K562 (cell line): ENCODE measurements at regions not wholly inside any gene's neighbourhood (a gene's known extent, or its start where the extent isn't known, plus 50 kb on each side); places are given as distances from the start of the nearest gene placed in this dataset.

ENCODE experiments used
- ATAC-seq: fragments of 200-7000 bp; cut with Tn5 transposase; 3 replicates; pipeline ENCODE4 v1.9.1; 2020; ENCODE audit warnings: moderate library complexity
- BruUV-seq: library from RNA; stranded (reverse); fragments of 400-500 nt; replicated peaks from 2 replicates; lab custom pipeline; 2021; lab: Mats Ljungman, UMichigan
- CTCF ChIA-PET: fragments of 300-600 bp; formaldehyde crosslinking; extraction: SDS; loops from one replicate; lab custom pipeline; 2021; ENCODE audit warnings: low intra/inter-chr PET ratio; lab: Yijun Ruan, JAX
- POLR2A ChIA-PET: fragments of 300-600, 350-650 bp; sonication (Branson Sonifier 250); formaldehyde crosslinking; extraction: SDS; loops from one replicate; lab custom pipeline; 2021; ENCODE audit warnings: antibody characterized with exemption, inconsistent platforms; lab: Yijun Ruan, JAX
- DNase-seq, 4 experiments: peaks; one replicate each; pipeline versions ENCODE4 v3.0.0 to v3.0.0-alpha.2; 2011 to 2018; ENCODE audit warnings: low spot score in 3 of 4, mixed read lengths in 3 of 4; ENCODE audit errors: extremely low read depth in 1 of 4
- FAIRE-seq: peaks from 2 replicates; lab custom pipeline; 2011; peaks lifted over from hg19 to GRCh38; lab: Jason Lieb, UNC
- H2AFZ ChIP-seq: 2 replicates; pipeline ENCODE4 v1.6.0; 2011; ENCODE audit warnings: low read depth, low read length, control low read depth, inconsistent platforms
- H3K27ac ChIP-seq: fragments of 200-600 bp; 3 replicates; pipeline ENCODE4 v1.8.0; 2011; ENCODE audit warnings: low read depth, mild to moderate bottlenecking, control low read depth, inconsistent platforms, low read length, moderate library complexity, mixed read lengths; ENCODE audit errors: extremely low read depth
- H3K27me3 ChIP-seq, 2 experiments: fragments of 300-600 bp in 1 of 2; 2 replicates in 1 of 2; 3 replicates in 1 of 2; pipeline versions ENCODE4 v1.6.0 to v1.8.0; 2011; ENCODE audit warnings: inconsistent platforms in 2 of 2, low read length in 2 of 2, mild to moderate bottlenecking in 1 of 2, mixed read lengths in 1 of 2, moderate library complexity in 1 of 2; ENCODE audit not compliant: control insufficient read depth in 2 of 2, insufficient read depth in 2 of 2
- H3K36me3 ChIP-seq: fragments of 300-600 bp; 3 replicates; pipeline ENCODE4 v1.8.0; 2011; ENCODE audit warnings: mild to moderate bottlenecking, low read length, inconsistent platforms; ENCODE audit not compliant: control insufficient read depth, insufficient read depth
- H3K4me1 ChIP-seq, 2 experiments: fragments of 200-600 bp in 1 of 2; replicated peaks in 1 of 2; 2 replicates in 1 of 2; 3 replicates in 1 of 2; pipeline versions ENCODE4 v1.5.1 to v1.8.0; 2011; ENCODE audit warnings: inconsistent platforms in 2 of 2, low read length in 2 of 2, mild to moderate bottlenecking in 1 of 2, mixed read lengths in 1 of 2, moderate library complexity in 1 of 2; ENCODE audit not compliant: control insufficient read depth in 2 of 2, insufficient read depth in 2 of 2
- H3K4me2 ChIP-seq: 2 replicates; pipeline ENCODE4 v1.6.1; 2011; ENCODE audit warnings: low read length, control low read depth, inconsistent platforms, mixed read lengths; ENCODE audit not compliant: insufficient read depth
- H3K4me3 ChIP-seq: fragments of 200-600 bp; sonication (generic), shearing (Covaris generic); 2 replicates; pipeline ENCODE4 v1.5.1; 2016; ENCODE audit warnings: control low read depth, inconsistent platforms
- H3K79me2 ChIP-seq: fragments of 200-600 bp; 3 replicates; pipeline ENCODE4 v1.8.0; 2011; ENCODE audit warnings: low read length, inconsistent platforms; ENCODE audit not compliant: control insufficient read depth, insufficient read depth
- H3K9ac ChIP-seq, 2 experiments: 2 replicates each; pipeline versions ENCODE4 v1.6.0 to v1.6.1; 2011; ENCODE audit warnings: low read depth in 2 of 2, low read length in 2 of 2, control low read depth in 1 of 2, inconsistent platforms in 1 of 2, mild to moderate bottlenecking in 1 of 2, mixed read lengths in 1 of 2; ENCODE audit not compliant: insufficient read depth in 1 of 2
- H3K9me1 ChIP-seq: one replicate; pipeline ENCODE4 v1.6.0; 2011; ENCODE audit warnings: inconsistent platforms, mild to moderate bottlenecking, low read length, moderate library complexity; ENCODE audit not compliant: control insufficient read depth, insufficient read depth
- H3K9me3 ChIP-seq: replicated peaks from 2 replicates; pipeline ENCODE4 v1.5.1; 2011; ENCODE audit warnings: low read depth, low read length, inconsistent platforms; ENCODE audit not compliant: control insufficient read depth, insufficient read depth
- H4K20me1 ChIP-seq: replicated peaks from 2 replicates; pipeline ENCODE4 v1.6.1; 2011; ENCODE audit warnings: low read length, inconsistent platforms, mixed read lengths; ENCODE audit not compliant: control insufficient read depth, insufficient read depth
- BCL6 ChIP-seq: fragments of 250-450 bp; sonication (Bioruptor Pico); IDR thresholded peaks from 2 replicates; pipeline ENCODE4 v1.4.0; 2020
- CEBPZ ChIP-seq: fragments of 150-350 bp; IDR thresholded peaks from 2 replicates; pipeline ENCODE4 v1.6.1; 2014; ENCODE audit warnings: low read depth, mild to moderate bottlenecking, low read length, borderline replicate concordance
- ESRRA ChIP-seq: fragments of 450-650 bp; IDR thresholded peaks from 2 replicates; pipeline ENCODE4 v1.6.1; 2014; ENCODE audit warnings: low read depth, mild to moderate bottlenecking, moderate library complexity, borderline replicate concordance
- HSF4 ChIP-seq: fragments of 250-450 bp; sonication (Bioruptor Pico); IDR thresholded peaks from 2 replicates; pipeline ENCODE4 v2.1.2; 2022; ENCODE audit warnings: mild to moderate bottlenecking, moderate library complexity, borderline replicate concordance
- MAFK ChIP-seq: IDR thresholded peaks from 2 replicates; pipeline ENCODE4 v1.6.1; 2011; ENCODE audit warnings: low read length, improper control_type of control experiment
- MEIS2 ChIP-seq: fragments of 450-650 bp; IDR thresholded peaks from 2 replicates; pipeline ENCODE4 v1.6.1; 2014; ENCODE audit warnings: mild to moderate bottlenecking; ENCODE audit not compliant: partially characterized antibody
- SMARCE1 ChIP-seq: fragments of 450-650 bp; IDR thresholded peaks from 2 replicates; pipeline ENCODE4 v1.7.1; 2016; ENCODE audit warnings: mild to moderate bottlenecking
- SRSF7 ChIP-seq: fragments of 200-400 bp; formaldehyde crosslinking; optimal IDR thresholded peaks from 2 replicates; pipeline ENCODE3; 2017; ENCODE audit warnings: mild to moderate bottlenecking, low read depth, low read length
- TCF3 ChIP-seq: sonication (generic); formaldehyde crosslinking; IDR thresholded peaks from 2 replicates; pipeline ENCODE4 v1.4.0; 2020; ENCODE audit warnings: mild to moderate bottlenecking, missing genetic modification reagents
- ZBTB8A ChIP-seq: fragments of 450-650 bp; IDR thresholded peaks from 2 replicates; pipeline ENCODE4 v1.6.1; 2018; ENCODE audit warnings: mild to moderate bottlenecking, moderate library complexity; ENCODE audit not compliant: partially characterized antibody
- ZNF584 ChIP-seq: fragments of 200-800 bp; sonication (Bioruptor generic); IDR thresholded peaks from 2 replicates; pipeline ENCODE4 v1.6.1; 2016; ENCODE audit warnings: low read depth, mild to moderate bottlenecking, missing genetic modification characterization, missing compliant biosample characterization
- ZNF717 ChIP-seq: fragments of 250-450 bp; sonication (Bioruptor Pico); IDR thresholded peaks from 2 replicates; pipeline ENCODE4 v1.5.0; 2021
- ZNF75A ChIP-seq: fragments of 450-650 bp; formaldehyde crosslinking; IDR thresholded peaks from 2 replicates; pipeline ENCODE4 v1.4.0; 2020; ENCODE audit warnings: mild to moderate bottlenecking
- WGBS: fragments of 100-300 bp; shearing (Covaris generic); methylation state at CpG from one replicate; pipeline ENCODE4 v1.1.6; 2016; ENCODE audit warnings: low coverage, mixed read lengths; ENCODE audit not compliant: insufficient coverage; ENCODE audit errors: missing lambda C conversion rate; 5-methylcytosine and 5-hydroxymethylcytosine counted together
- in situ Hi-C: fragments of 300-500 bp; cut with MboI; formaldehyde crosslinking; loops from 4 replicates; pipeline ENCODE4 v1.15.0; 2018; ENCODE audit warnings: inconsistent platforms, mixed read lengths
- intact Hi-C: fragments of 100-400 bp; cut with micrococcal nuclease; formaldehyde crosslinking; loops from 2 replicates; pipeline ENCODE4 v1.14.2; 2022
- TF ChIP-seq, protein P1 (sequence below): fragments of 250-450 bp; sonication (Bioruptor Pico); IDR thresholded peaks from 2 replicates; pipeline ENCODE4 v1.4.0; 2020; ENCODE audit warnings: borderline replicate concordance
- TF ChIP-seq, protein P2 (sequence below): sonication (generic); formaldehyde crosslinking; IDR thresholded peaks from 2 replicates; pipeline ENCODE4 v1.9.0; 2022; ENCODE audit warnings: mild to moderate bottlenecking, missing genetic modification reagents

GRCh38 chr17:62178579-62178978, 113.5 kb upstream of the MED13 start (continued):
- TF ChIP-seq MAFK (peak; percentile 19; the same call in 1 of the 2 replicates), ZNF584 (peak; percentile 55; the same call in 1 of the 2 replicates), ESRRA (peak; percentile 14; the same call in 1 of the 2 replicates)

- in situ Hi-C loops (no loop called here), intact Hi-C loops (loop anchor here (2.0 kb wide), 1 partner anchor 30 kb away; no protein-coding TSS in a partner anchor)
- ATAC-seq, result peak; percentile 82
- no peaks in the 10 kb centered on the region for H4K20me1 ChIP-seq
- peak overlapping the region; percentile 90 for H2AFZ ChIP-seq
- peak; percentile 64 to 90 (median 78) for DNase-seq
- CTCF ChIA-PET, result no interaction called here
- H3K4me2 ChIP-seq, result peak overlapping the region; percentile 56; the same call in 1 of the 2 replicates
- peak; percentile 94 for FAIRE-seq
- WGBS, result 17% methylated on average over 18 of the region's 18 CpGs
- peaks cover 20 to 40% of the 10 kb centered on the region in 2 experiments for H3K4me1 ChIP-seq
- H3K79me2 ChIP-seq, result no peaks in the 10 kb centered on the region
- peak overlapping the region in 1 of 2 experiments; percentile 64; a peak in 2 of 4 replicates for H3K9ac ChIP-seq
- POLR2A ChIA-PET, result interaction anchor here (0.7 to 2.9 kb wide), 4 partner anchors 7 to 143 kb away, joined by 3 to 19 read pairs (median 6); no protein-coding TSS in a partner anchor
- H3K36me3 ChIP-seq, result no peaks in the 10 kb centered on the region
- H3K27ac ChIP-seq, result peak overlapping the region; percentile 94
- H3K9me1 ChIP-seq, result peaks cover 3% of the 10 kb centered on the region
- H3K9me3 ChIP-seq, result no peaks in the 10 kb centered on the region
- no peaks in the 10 kb centered on the region for H3K27me3 ChIP-seq
- no peak overlapping the region for H3K4me3 ChIP-seq
- BruUV-seq, result no TSS peak
- no peak for TF ChIP-seq HSF4 (CRISPR knock-in tag)
- peak; percentile 80 for TF ChIP-seq MEIS2
- TF ChIP-seq ZNF75A, result no peak
- TF ChIP-seq CEBPZ, result no peak
- TF ChIP-seq, protein P1, sequence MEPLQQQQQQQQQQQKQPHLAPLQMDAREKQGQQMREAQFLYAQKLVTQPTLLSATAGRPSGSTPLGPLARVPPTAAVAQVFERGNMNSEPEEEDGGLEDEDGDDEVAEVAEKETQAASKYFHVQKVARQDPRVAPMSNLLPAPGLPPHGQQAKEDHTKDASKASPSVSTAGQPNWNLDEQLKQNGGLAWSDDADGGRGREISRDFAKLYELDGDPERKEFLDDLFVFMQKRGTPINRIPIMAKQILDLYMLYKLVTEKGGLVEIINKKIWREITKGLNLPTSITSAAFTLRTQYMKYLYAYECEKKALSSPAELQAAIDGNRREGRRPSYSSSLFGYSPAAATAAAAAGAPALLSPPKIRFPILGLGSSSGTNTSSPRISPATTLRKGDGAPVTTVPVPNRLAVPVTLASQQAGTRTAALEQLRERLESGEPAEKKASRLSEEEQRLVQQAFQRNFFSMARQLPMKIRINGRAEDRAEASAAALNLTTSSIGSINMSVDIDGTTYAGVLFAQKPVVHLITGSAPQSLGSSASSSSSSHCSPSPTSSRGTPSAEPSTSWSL (CRISPR knock-in tag), result no peak
- no peak for TF ChIP-seq ZNF717
- TF ChIP-seq ZBTB8A, result no peak
- TF ChIP-seq, protein P2, sequence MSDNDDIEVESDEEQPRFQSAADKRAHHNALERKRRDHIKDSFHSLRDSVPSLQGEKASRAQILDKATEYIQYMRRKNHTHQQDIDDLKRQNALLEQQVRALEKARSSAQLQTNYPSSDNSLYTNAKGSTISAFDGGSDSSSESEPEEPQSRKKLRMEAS (CRISPR knock-in tag), result no peak
- no peak for TF ChIP-seq SRSF7
- peak; percentile 93 for TF ChIP-seq TCF3
- no peak for TF ChIP-seq BCL6 (CRISPR knock-in tag)
- peak; percentile 96 for TF ChIP-seq SMARCE1
Observed at GRCh38 chr17:62172492-62173291, 107.6 kb upstream of the MED13 start.
